H9 (cell line): ENCODE measurements at regions not wholly inside any gene's neighbourhood (a gene's known extent, or its start where the extent isn't known, plus 50 kb on each side); places are given as distances from the start of the nearest gene placed in this dataset.

ENCODE experiments used
- DNase-seq: peaks from one replicate; pipeline ENCODE4 v3.0.0-alpha.2; 2017
- H2AFZ ChIP-seq: one replicate; pipeline ENCODE4 v1.6.1; 2013; ENCODE audit warnings: mild to moderate bottlenecking, low read length, control low read depth, moderate library complexity
- H2AK5ac ChIP-seq: 2 replicates; pipeline ENCODE4 v1.6.1; 2013; ENCODE audit warnings: low read length, control low read depth, mixed read lengths; ENCODE audit not compliant: insufficient read length
- H2BK120ac ChIP-seq: one replicate; pipeline ENCODE4 v1.6.1; 2013; ENCODE audit warnings: low read depth, mild to moderate bottlenecking, low read length, control low read depth, inconsistent platforms; ENCODE audit not compliant: poor library complexity, severe bottlenecking
- H2BK12ac ChIP-seq: 2 replicates; pipeline ENCODE4 v1.6.1; 2013; ENCODE audit warnings: low read length, control low read depth, mixed read lengths, low read depth; ENCODE audit not compliant: insufficient read length
- H2BK15ac ChIP-seq: 2 replicates; pipeline ENCODE4 v1.6.1; 2013; ENCODE audit warnings: low read depth, low read length, control low read depth
- H2BK20ac ChIP-seq: one replicate; pipeline ENCODE4 v1.6.1; 2013; ENCODE audit warnings: low read depth, mild to moderate bottlenecking, low read length, control low read depth, inconsistent platforms; ENCODE audit not compliant: poor library complexity, severe bottlenecking
- H2BK5ac ChIP-seq: 2 replicates; pipeline ENCODE4 v1.6.1; 2013; ENCODE audit warnings: low read length, control low read depth, mixed read lengths; ENCODE audit not compliant: insufficient read length
- H3K14ac ChIP-seq: 2 replicates; pipeline ENCODE4 v1.6.1; 2013; ENCODE audit warnings: low read length, control low read depth; ENCODE audit not compliant: insufficient read depth
- H3K18ac ChIP-seq: 2 replicates; pipeline ENCODE4 v1.6.1; 2013; ENCODE audit warnings: low read depth, mild to moderate bottlenecking, mixed read lengths, low read length, control low read depth; ENCODE audit not compliant: insufficient read length
- H3K23ac ChIP-seq: 2 replicates; pipeline ENCODE4 v1.6.1; 2013; ENCODE audit warnings: low read length, control low read depth, mixed read lengths, low read depth; ENCODE audit not compliant: insufficient read length
- H3K23me2 ChIP-seq: 2 replicates; pipeline ENCODE4 v1.6.1; 2013; ENCODE audit warnings: low read depth, mild to moderate bottlenecking, mixed read lengths, low read length, control low read depth; ENCODE audit not compliant: insufficient read length, poor library complexity, severe bottlenecking
- H3K27ac ChIP-seq: 2 replicates; pipeline ENCODE4 v1.5.1; 2013; ENCODE audit warnings: low read length, control low read depth, mixed read lengths, low read depth; ENCODE audit not compliant: insufficient read length
- H3K27me3 ChIP-seq: 2 replicates; pipeline ENCODE4 v1.6.1; 2013; ENCODE audit warnings: low read length, control low read depth, inconsistent platforms; ENCODE audit not compliant: insufficient read depth
- H3K4ac ChIP-seq: 2 replicates; pipeline ENCODE4 v1.6.1; 2013; ENCODE audit warnings: low read depth, mild to moderate bottlenecking, control low read depth, inconsistent platforms, low read length, moderate library complexity
- H3K4me1 ChIP-seq: 2 replicates; pipeline ENCODE4 v1.6.1; 2013; ENCODE audit warnings: low read length, control low read depth, inconsistent platforms; ENCODE audit not compliant: insufficient read depth
- H3K4me2 ChIP-seq: 2 replicates; pipeline ENCODE4 v1.6.1; 2013; ENCODE audit warnings: low read length, control low read depth, mixed read lengths; ENCODE audit not compliant: insufficient read length, insufficient read depth
- H3K56ac ChIP-seq: 2 replicates; pipeline ENCODE4 v1.6.1; 2013; ENCODE audit warnings: low read depth, mild to moderate bottlenecking, mixed read lengths, low read length, control low read depth; ENCODE audit not compliant: insufficient read length
- H3K79me1 ChIP-seq: 2 replicates; pipeline ENCODE4 v1.6.1; 2013; ENCODE audit warnings: low read depth, mild to moderate bottlenecking, moderate library complexity, low read length, control low read depth, inconsistent platforms; ENCODE audit not compliant: insufficient read depth, poor library complexity, severe bottlenecking
- H3K79me2 ChIP-seq: 2 replicates; pipeline ENCODE4 v1.6.1; 2013; ENCODE audit warnings: low read length, control low read depth, inconsistent platforms; ENCODE audit not compliant: insufficient read depth
- H3K9ac ChIP-seq: 2 replicates; pipeline ENCODE4 v1.6.1; 2013; ENCODE audit warnings: low read length, control low read depth, mixed read lengths; ENCODE audit not compliant: insufficient read length; ENCODE audit errors: extremely low read depth
- H3K9me3 ChIP-seq: one replicate; pipeline ENCODE4 v1.6.1; 2013; ENCODE audit warnings: low read depth, low read length, inconsistent platforms; ENCODE audit not compliant: control insufficient read depth
- H3T11ph ChIP-seq: one replicate; pipeline ENCODE4 v1.6.1; 2013; ENCODE audit warnings: mild to moderate bottlenecking, low read length, control low read depth, inconsistent platforms
- H4K20me1 ChIP-seq: one replicate; pipeline ENCODE4 v1.6.1; 2013; ENCODE audit not compliant: control insufficient read depth, insufficient read length, insufficient read depth
- H4K5ac ChIP-seq: 2 replicates; pipeline ENCODE4 v1.6.1; 2013; ENCODE audit warnings: low read depth, mild to moderate bottlenecking, mixed read lengths, low read length, control low read depth; ENCODE audit not compliant: insufficient read length
- H4K8ac ChIP-seq: replicated peaks from 2 replicates; pipeline ENCODE4 v1.6.1; 2013; ENCODE audit warnings: low read length, control low read depth, mixed read lengths, low read depth; ENCODE audit not compliant: insufficient read length
- H4K91ac ChIP-seq: 2 replicates; pipeline ENCODE4 v1.6.1; 2013; ENCODE audit warnings: low read depth, mild to moderate bottlenecking, moderate library complexity, mixed read lengths, low read length, control low read depth; ENCODE audit not compliant: insufficient read length
- H3K27ac Mint-ChIP-seq, 3 experiments: 2 replicates in 2 of 3; 3 replicates in 1 of 3; pipeline ENCODE4 v1.8.0; 2020 to 2021; ENCODE audit warnings: mixed read lengths in 3 of 3, mild to moderate bottlenecking in 1 of 3, moderate library complexity in 1 of 3
- H3K27me3 Mint-ChIP-seq: 2 replicates; pipeline ENCODE4 v1.8.0; 2021; ENCODE audit warnings: low read depth, mild to moderate bottlenecking, moderate library complexity, mixed read lengths
- H3K36me3 Mint-ChIP-seq, 3 experiments: 2 replicates in 2 of 3; 3 replicates in 1 of 3; pipeline ENCODE4 v1.8.0; 2020 to 2021; ENCODE audit warnings: low read depth in 3 of 3, mixed read lengths in 3 of 3; ENCODE audit not compliant: insufficient read depth in 1 of 3
- H3K4me1 Mint-ChIP-seq, 2 experiments: 2 replicates each; pipeline ENCODE4 v1.8.0; 2020; ENCODE audit warnings: mixed read lengths in 2 of 2
- H3K4me3 Mint-ChIP-seq, 2 experiments: 2 replicates in 1 of 2; 3 replicates in 1 of 2; pipeline ENCODE4 v1.8.0; 2020 to 2021; ENCODE audit warnings: mild to moderate bottlenecking in 2 of 2, mixed read lengths in 2 of 2, moderate library complexity in 1 of 2
- H3K9me3 Mint-ChIP-seq, 2 experiments: 2 replicates in 1 of 2; 3 replicates in 1 of 2; pipeline ENCODE4 v1.8.0; 2020; ENCODE audit warnings: mild to moderate bottlenecking in 2 of 2, mixed read lengths in 2 of 2, moderate library complexity in 1 of 2
- CTCF ChIP-seq: fragments of 200-600 bp; sonication (generic); conservative IDR thresholded peaks from 3 replicates; pipeline ENCODE4 v1.8.0; 2021; ENCODE audit warnings: antibody characterized with exemption, mild to moderate bottlenecking
- WGBS: extraction: QIAGEN DNeasy Blood & Tissue Kit; methylation state at CpG from one replicate; pipeline ENCODE4 v1.1.7; 2013; ENCODE audit warnings: missing lambda C conversion rate, low lambda C conversion rate, mixed read lengths; ENCODE audit not compliant: insufficient read length; ENCODE audit errors: extremely low coverage; 5-methylcytosine and 5-hydroxymethylcytosine counted together

- no peaks in the 10 kb centered on the region for H3K23me2 ChIP-seq
- TF ChIP-seq CTCF = no peak
- H3K14ac ChIP-seq = no peak overlapping the region
- H3K23ac ChIP-seq = no peak overlapping the region
- no peak overlapping the region for H3K56ac ChIP-seq
- H2BK120ac ChIP-seq = no peak overlapping the region
- no peaks in the 10 kb centered on the region for H3K27me3 ChIP-seq
- no peak overlapping the region for H3T11ph ChIP-seq
- no CpG with 5 or more reads among the region's 4 CpGs for WGBS
- no peaks in the 10 kb centered on the region for H4K20me1 ChIP-seq
- Mint-ChIP-seq H3K36me3 (no peaks in the 10 kb centered on the region; a peak in 1 of 7 replicates), H3K4me1 (no peaks in the 10 kb centered on the region), H3K27ac (no peak overlapping the region), H3K27me3 (no peaks in the 10 kb centered on the region), H3K9me3 (peaks cover 0 to 3% of the 10 kb centered on the region in 2 experiments; a peak in 4 of 5 replicates), H3K4me3 (no peak overlapping the region)
- no peak overlapping the region for H2BK20ac ChIP-seq
- no peak for DNase-seq
- no peak overlapping the region for H2BK5ac ChIP-seq
- no peak overlapping the region for H4K5ac ChIP-seq
- no peak overlapping the region for H3K4me2 ChIP-seq
- H3K9ac ChIP-seq = no peak overlapping the region
- no peak overlapping the region for H2BK15ac ChIP-seq
- no peaks in the 10 kb centered on the region for H3K79me2 ChIP-seq
- no peak overlapping the region for H2AFZ ChIP-seq
- H2AK5ac ChIP-seq = no peak overlapping the region
- H3K4me1 ChIP-seq = no peaks in the 10 kb centered on the region
- no peaks in the 10 kb centered on the region for H3K79me1 ChIP-seq
- no peak overlapping the region for H3K18ac ChIP-seq
- H3K9me3 ChIP-seq = no peaks in the 10 kb centered on the region
- no peak overlapping the region for H4K91ac ChIP-seq
- H4K8ac ChIP-seq = no peak overlapping the region
- no peak overlapping the region for H3K27ac ChIP-seq
- no peak overlapping the region for H3K4ac ChIP-seq
- H2BK12ac ChIP-seq = no peak overlapping the region
Measured at GRCh38 chr4:148522995-148523394, 80.8 kb upstream of the NR3C2 start.
